H9 (cell line): ENCODE measurements at regions not wholly inside any gene's neighbourhood (a gene's known extent, or its start where the extent isn't known, plus 50 kb on each side); places are given as distances from the start of the nearest gene placed in this dataset.

Source experiments
- DNase-seq: peaks from one replicate; pipeline ENCODE4 v3.0.0-alpha.2; 2017
- H2AFZ ChIP-seq: one replicate; pipeline ENCODE4 v1.6.1; 2013; ENCODE audit warnings: mild to moderate bottlenecking, low read length, control low read depth, moderate library complexity
- H2AK5ac ChIP-seq: 2 replicates; pipeline ENCODE4 v1.6.1; 2013; ENCODE audit warnings: low read length, control low read depth, mixed read lengths; ENCODE audit not compliant: insufficient read length
- H2BK120ac ChIP-seq: one replicate; pipeline ENCODE4 v1.6.1; 2013; ENCODE audit warnings: low read depth, mild to moderate bottlenecking, low read length, control low read depth, inconsistent platforms; ENCODE audit not compliant: poor library complexity, severe bottlenecking
- H2BK12ac ChIP-seq: 2 replicates; pipeline ENCODE4 v1.6.1; 2013; ENCODE audit warnings: low read length, control low read depth, mixed read lengths, low read depth; ENCODE audit not compliant: insufficient read length
- H2BK15ac ChIP-seq: 2 replicates; pipeline ENCODE4 v1.6.1; 2013; ENCODE audit warnings: low read depth, low read length, control low read depth
- H2BK20ac ChIP-seq: one replicate; pipeline ENCODE4 v1.6.1; 2013; ENCODE audit warnings: low read depth, mild to moderate bottlenecking, low read length, control low read depth, inconsistent platforms; ENCODE audit not compliant: poor library complexity, severe bottlenecking
- H2BK5ac ChIP-seq: 2 replicates; pipeline ENCODE4 v1.6.1; 2013; ENCODE audit warnings: low read length, control low read depth, mixed read lengths; ENCODE audit not compliant: insufficient read length
- H3K14ac ChIP-seq: 2 replicates; pipeline ENCODE4 v1.6.1; 2013; ENCODE audit warnings: low read length, control low read depth; ENCODE audit not compliant: insufficient read depth
- H3K18ac ChIP-seq: 2 replicates; pipeline ENCODE4 v1.6.1; 2013; ENCODE audit warnings: low read depth, mild to moderate bottlenecking, mixed read lengths, low read length, control low read depth; ENCODE audit not compliant: insufficient read length
- H3K23ac ChIP-seq: 2 replicates; pipeline ENCODE4 v1.6.1; 2013; ENCODE audit warnings: low read length, control low read depth, mixed read lengths, low read depth; ENCODE audit not compliant: insufficient read length
- H3K23me2 ChIP-seq: 2 replicates; pipeline ENCODE4 v1.6.1; 2013; ENCODE audit warnings: low read depth, mild to moderate bottlenecking, mixed read lengths, low read length, control low read depth; ENCODE audit not compliant: insufficient read length, poor library complexity, severe bottlenecking
- H3K27ac ChIP-seq: 2 replicates; pipeline ENCODE4 v1.5.1; 2013; ENCODE audit warnings: low read length, control low read depth, mixed read lengths, low read depth; ENCODE audit not compliant: insufficient read length
- H3K27me3 ChIP-seq: 2 replicates; pipeline ENCODE4 v1.6.1; 2013; ENCODE audit warnings: low read length, control low read depth, inconsistent platforms; ENCODE audit not compliant: insufficient read depth
- H3K4ac ChIP-seq: 2 replicates; pipeline ENCODE4 v1.6.1; 2013; ENCODE audit warnings: low read depth, mild to moderate bottlenecking, control low read depth, inconsistent platforms, low read length, moderate library complexity
- H3K4me1 ChIP-seq: 2 replicates; pipeline ENCODE4 v1.6.1; 2013; ENCODE audit warnings: low read length, control low read depth, inconsistent platforms; ENCODE audit not compliant: insufficient read depth
- H3K4me2 ChIP-seq: 2 replicates; pipeline ENCODE4 v1.6.1; 2013; ENCODE audit warnings: low read length, control low read depth, mixed read lengths; ENCODE audit not compliant: insufficient read length, insufficient read depth
- H3K56ac ChIP-seq: 2 replicates; pipeline ENCODE4 v1.6.1; 2013; ENCODE audit warnings: low read depth, mild to moderate bottlenecking, mixed read lengths, low read length, control low read depth; ENCODE audit not compliant: insufficient read length
- H3K79me1 ChIP-seq: 2 replicates; pipeline ENCODE4 v1.6.1; 2013; ENCODE audit warnings: low read depth, mild to moderate bottlenecking, moderate library complexity, low read length, control low read depth, inconsistent platforms; ENCODE audit not compliant: insufficient read depth, poor library complexity, severe bottlenecking
- H3K79me2 ChIP-seq: 2 replicates; pipeline ENCODE4 v1.6.1; 2013; ENCODE audit warnings: low read length, control low read depth, inconsistent platforms; ENCODE audit not compliant: insufficient read depth
- H3K9ac ChIP-seq: 2 replicates; pipeline ENCODE4 v1.6.1; 2013; ENCODE audit warnings: low read length, control low read depth, mixed read lengths; ENCODE audit not compliant: insufficient read length; ENCODE audit errors: extremely low read depth
- H3K9me3 ChIP-seq: one replicate; pipeline ENCODE4 v1.6.1; 2013; ENCODE audit warnings: low read depth, low read length, inconsistent platforms; ENCODE audit not compliant: control insufficient read depth
- H3T11ph ChIP-seq: one replicate; pipeline ENCODE4 v1.6.1; 2013; ENCODE audit warnings: mild to moderate bottlenecking, low read length, control low read depth, inconsistent platforms
- H4K20me1 ChIP-seq: one replicate; pipeline ENCODE4 v1.6.1; 2013; ENCODE audit not compliant: control insufficient read depth, insufficient read length, insufficient read depth
- H4K5ac ChIP-seq: 2 replicates; pipeline ENCODE4 v1.6.1; 2013; ENCODE audit warnings: low read depth, mild to moderate bottlenecking, mixed read lengths, low read length, control low read depth; ENCODE audit not compliant: insufficient read length
- H4K8ac ChIP-seq: replicated peaks from 2 replicates; pipeline ENCODE4 v1.6.1; 2013; ENCODE audit warnings: low read length, control low read depth, mixed read lengths, low read depth; ENCODE audit not compliant: insufficient read length
- H4K91ac ChIP-seq: 2 replicates; pipeline ENCODE4 v1.6.1; 2013; ENCODE audit warnings: low read depth, mild to moderate bottlenecking, moderate library complexity, mixed read lengths, low read length, control low read depth; ENCODE audit not compliant: insufficient read length
- H3K27ac Mint-ChIP-seq, 3 experiments: 2 replicates in 2 of 3; 3 replicates in 1 of 3; pipeline ENCODE4 v1.8.0; 2020 to 2021; ENCODE audit warnings: mixed read lengths in 3 of 3, mild to moderate bottlenecking in 1 of 3, moderate library complexity in 1 of 3
- H3K27me3 Mint-ChIP-seq: 2 replicates; pipeline ENCODE4 v1.8.0; 2021; ENCODE audit warnings: low read depth, mild to moderate bottlenecking, moderate library complexity, mixed read lengths
- H3K36me3 Mint-ChIP-seq, 3 experiments: 2 replicates in 2 of 3; 3 replicates in 1 of 3; pipeline ENCODE4 v1.8.0; 2020 to 2021; ENCODE audit warnings: low read depth in 3 of 3, mixed read lengths in 3 of 3; ENCODE audit not compliant: insufficient read depth in 1 of 3
- H3K4me1 Mint-ChIP-seq, 2 experiments: 2 replicates each; pipeline ENCODE4 v1.8.0; 2020; ENCODE audit warnings: mixed read lengths in 2 of 2
- H3K4me3 Mint-ChIP-seq, 2 experiments: 2 replicates in 1 of 2; 3 replicates in 1 of 2; pipeline ENCODE4 v1.8.0; 2020 to 2021; ENCODE audit warnings: mild to moderate bottlenecking in 2 of 2, mixed read lengths in 2 of 2, moderate library complexity in 1 of 2
- H3K9me3 Mint-ChIP-seq, 2 experiments: 2 replicates in 1 of 2; 3 replicates in 1 of 2; pipeline ENCODE4 v1.8.0; 2020; ENCODE audit warnings: mild to moderate bottlenecking in 2 of 2, mixed read lengths in 2 of 2, moderate library complexity in 1 of 2
- CTCF ChIP-seq: fragments of 200-600 bp; sonication (generic); conservative IDR thresholded peaks from 3 replicates; pipeline ENCODE4 v1.8.0; 2021; ENCODE audit warnings: antibody characterized with exemption, mild to moderate bottlenecking
- WGBS: extraction: QIAGEN DNeasy Blood & Tissue Kit; methylation state at CpG from one replicate; pipeline ENCODE4 v1.1.7; 2013; ENCODE audit warnings: missing lambda C conversion rate, low lambda C conversion rate, mixed read lengths; ENCODE audit not compliant: insufficient read length; ENCODE audit errors: extremely low coverage; 5-methylcytosine and 5-hydroxymethylcytosine counted together

DNA sequence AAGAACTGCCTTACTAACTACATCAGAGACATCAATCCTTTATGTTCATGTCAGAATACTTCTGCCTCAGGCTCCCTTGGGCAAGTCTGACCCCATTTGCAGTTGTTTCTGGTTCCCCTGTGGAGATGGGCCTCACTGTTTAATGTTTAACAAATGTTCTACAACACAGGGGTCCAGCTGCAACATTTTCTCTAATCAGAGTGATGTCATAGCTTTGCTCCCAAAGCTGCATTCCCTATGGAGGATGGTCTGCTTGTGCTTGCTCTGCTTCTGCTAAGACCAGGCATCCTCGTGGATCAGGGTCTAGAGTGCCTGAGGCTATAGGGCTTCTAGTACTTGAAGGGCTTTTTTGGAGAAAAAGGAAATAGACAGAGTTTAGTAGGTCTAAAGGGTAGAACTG, 1071.2 kb downstream of the TTLL7 start:
- no peak overlapping the region for H2AFZ ChIP-seq

More for the DNA sequence above, 1071.2 kb downstream of the TTLL7 start:
- WGBS, result no CpG with 5 or more reads among the region's 1 CpG
- no peak for TF ChIP-seq CTCF
- Histone ChIP-seq H3K27ac (no peak overlapping the region), H4K20me1 (no peaks in the 10 kb centered on the region), H3K23ac (no peak overlapping the region), H3K9ac (no peak overlapping the region), H3K4me2 (no peak overlapping the region), H4K8ac (no peak overlapping the region), H3K27me3 (no peaks in the 10 kb centered on the region), H3K18ac (no peak overlapping the region), H3T11ph (no peak overlapping the region), H3K79me1 (no peaks in the 10 kb centered on the region), H3K9me3 (no peaks in the 10 kb centered on the region), H2BK15ac (no peak overlapping the region), H4K5ac (no peak overlapping the region), H4K91ac (no peak overlapping the region), H2BK120ac (no peak overlapping the region), H3K4ac (no peak overlapping the region), H2AK5ac (no peak overlapping the region), H2BK5ac (no peak overlapping the region), H3K14ac (no peak overlapping the region), H3K23me2 (no peaks in the 10 kb centered on the region), H3K56ac (no peak overlapping the region), H3K4me1 (no peaks in the 10 kb centered on the region), H2BK12ac (no peak overlapping the region), H3K79me2 (no peaks in the 10 kb centered on the region), H2BK20ac (no peak overlapping the region)
- H3K36me3 Mint-ChIP-seq, result no peaks in the 10 kb centered on the region
- no peaks in the 10 kb centered on the region for H3K9me3 Mint-ChIP-seq
- no peak overlapping the region; a peak in 1 of 7 replicates for H3K27ac Mint-ChIP-seq
- no peak overlapping the region for H3K4me3 Mint-ChIP-seq
- no peak for DNase-seq
- 0 out of 4 replicates have a peak, but pooled peaks cover 2 to 3% of the 10 kb centered on the region in 2 experiments for H3K4me1 Mint-ChIP-seq
- H3K27me3 Mint-ChIP-seq, result no peaks in the 10 kb centered on the region
